ENCODE measurements at regions not wholly inside any gene's neighbourhood (a gene's known extent, or its start where the extent isn't known, plus 50 kb on each side); places are given as distances from the start of the nearest gene placed in this dataset.

- peaks cover 10% of the 10 kb centered on the region for H3K27me3 ChIP-seq
- intact Hi-C loops (cut with DNase I), result no loop called here
- no peaks in the 10 kb centered on the region for H3K36me3 ChIP-seq (replicated peaks in 1 of 2)
- no peak for TF ChIP-seq CTCF (IDR thresholded peaks at IDR 0.05)
- no peak for TF ChIP-seq POLR2A (IDR thresholded peaks at IDR 0.05)
- DNase-seq, result no peak
- H3K4me1 ChIP-seq (replicated peaks in 1 of 2), result no peaks in the 10 kb centered on the region
- no peak overlapping the region for H3K27ac ChIP-seq
- H3K9me3 ChIP-seq (replicated peaks in 1 of 3), result no peaks in the 10 kb centered on the region
- no peak overlapping the region for H3K4me3 ChIP-seq
Observed at GRCh38 chrX:84932814-84933213, 70.9 kb upstream of the APOOL start.

- no peaks in the 10 kb centered on the region for H3K4me1 ChIP-seq (replicated peaks in 1 of 2)
- no peaks in the 10 kb centered on the region for H3K9me3 ChIP-seq (replicated peaks in 1 of 3)
- H3K27me3 ChIP-seq, result peaks cover 6% of the 10 kb centered on the region
- 65 to 91% (median 83%) methylated on average over 12 to 46 of the region's 46 CpGs for WGBS, 4 donors
- TF ChIP-seq POLR2A (IDR thresholded peaks at IDR 0.05) (no peak), CTCF (IDR thresholded peaks at IDR 0.05) (no peak)
- DNase-seq, result no peak
- H3K4me3 ChIP-seq, result no peak overlapping the region
- H3K27ac ChIP-seq, result no peak overlapping the region
- no peaks in the 10 kb centered on the region for H3K36me3 ChIP-seq (replicated peaks in 1 of 2)
- intact Hi-C loops (cut with DNase I), result no loop called here
Observed at GRCh38 chrX:84933956-84934556, 69.6 kb upstream of the APOOL start.

All from adrenal gland (tissue), 9 donors.